ENCODE measurements at regions not wholly inside any gene's neighbourhood (a gene's known extent, or its start where the extent isn't known, plus 50 kb on each side); places are given as distances from the start of the nearest gene placed in this dataset.

- Histone ChIP-seq H3K4me3 (ENCODE audit: low read depth in 1 of 2, low read length in 2 of 2) (no peak overlapping the region), H3K9ac (ENCODE audit: low read length) (no peak overlapping the region), H3K27me3 (ENCODE audit: control insufficient read depth in 1 of 2, insufficient read depth in 2 of 2, low read length in 2 of 2) (no peaks in the 10 kb centered on the region), H3K36me3 (ENCODE audit: insufficient read depth, low read length) (no peaks in the 10 kb centered on the region), H3K27ac (ENCODE audit: low read depth, low read length) (no peak overlapping the region), H3K4me1 (ENCODE audit: insufficient read depth, low read length) (no peaks in the 10 kb centered on the region), H3K9me3 (ENCODE audit: low read length) (no peaks in the 10 kb centered on the region)
Observed at GRCh38 chr15:38614621-38615020, 50.0 kb upstream of the RASGRP1 start.

DNA sequence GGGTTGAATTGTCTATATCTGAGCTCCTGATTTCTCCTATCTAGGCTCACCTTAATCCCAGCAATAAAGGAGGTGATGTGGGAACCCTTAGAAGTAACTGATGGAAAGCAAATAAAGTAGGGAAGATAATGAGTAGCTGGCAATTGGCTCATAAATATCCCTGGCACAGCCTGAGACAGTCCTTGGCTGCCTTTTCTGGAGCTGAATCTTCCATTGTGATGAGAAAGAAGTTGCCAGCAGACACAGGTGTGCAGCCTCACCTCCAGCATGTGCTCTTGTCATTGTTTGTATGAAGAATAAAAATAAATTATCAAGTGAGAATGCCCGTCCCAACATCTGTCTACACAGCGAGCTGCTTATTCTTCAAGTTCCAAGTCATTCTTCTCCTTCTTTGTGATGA, 53.2 kb upstream of the RASGRP1 start:
- Histone ChIP-seq H3K4me1 (ENCODE audit: insufficient read depth, low read length) (no peaks in the 10 kb centered on the region), H3K36me3 (ENCODE audit: insufficient read depth, low read length) (no peaks in the 10 kb centered on the region), H3K4me3 (ENCODE audit: low read depth in 1 of 2, low read length in 2 of 2) (no peak overlapping the region), H3K9ac (ENCODE audit: low read length) (no peak overlapping the region), H3K27me3 (ENCODE audit: control insufficient read depth in 1 of 2, insufficient read depth in 2 of 2, low read length in 2 of 2) (no peaks in the 10 kb centered on the region), H3K27ac (ENCODE audit: low read depth, low read length) (no peak overlapping the region), H3K9me3 (ENCODE audit: low read length) (no peaks in the 10 kb centered on the region)

DNA sequence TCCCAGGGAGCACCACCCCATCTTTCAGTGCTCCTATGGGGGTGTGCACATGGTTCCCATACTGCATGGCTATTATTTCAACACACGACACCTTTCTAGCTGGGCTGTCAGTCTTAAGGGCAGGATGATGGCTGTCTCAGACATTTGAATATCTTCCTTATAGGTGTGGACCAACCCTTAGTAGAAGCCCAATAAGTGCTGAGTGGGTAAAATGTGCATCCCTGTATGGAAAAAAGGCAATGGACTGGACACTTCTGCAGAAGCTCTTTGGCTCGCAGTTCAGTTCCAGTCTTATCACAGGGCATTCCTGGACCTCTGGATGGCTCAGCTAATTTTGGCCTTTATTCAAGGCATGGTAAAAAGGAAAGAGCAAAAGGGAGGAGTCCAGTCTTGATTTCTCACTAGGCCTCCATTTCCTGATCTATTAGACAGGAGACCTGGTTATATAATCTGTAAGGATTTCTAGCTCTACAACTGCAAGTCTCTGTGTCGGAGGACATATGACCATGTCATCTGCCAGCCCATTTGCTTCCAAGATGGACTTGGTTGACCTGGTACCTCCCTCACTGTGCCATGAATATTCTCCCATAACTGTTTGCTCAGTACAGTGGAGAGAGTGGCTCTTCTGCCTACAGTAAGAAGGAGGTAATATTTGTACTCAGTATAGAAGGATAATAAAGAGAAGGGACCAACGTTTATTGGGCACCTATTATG, 53.8 kb upstream of the RASGRP1 start:
- Histone ChIP-seq H3K36me3 (ENCODE audit: insufficient read depth, low read length) (no peaks in the 10 kb centered on the region), H3K27me3 (ENCODE audit: control insufficient read depth in 1 of 2, insufficient read depth in 2 of 2, low read length in 2 of 2) (no peaks in the 10 kb centered on the region), H3K27ac (ENCODE audit: low read depth, low read length) (no peak overlapping the region), H3K9me3 (ENCODE audit: low read length) (no peaks in the 10 kb centered on the region), H3K4me3 (ENCODE audit: low read depth in 1 of 2, low read length in 2 of 2) (no peak overlapping the region), H3K9ac (ENCODE audit: low read length) (no peak overlapping the region), H3K4me1 (ENCODE audit: insufficient read depth, low read length) (no peaks in the 10 kb centered on the region)

GRCh38 chr15:38620098-38620497, 55.5 kb upstream of the RASGRP1 start:
- H3K36me3 ChIP-seq (ENCODE audit: insufficient read depth, low read length): no peaks in the 10 kb centered on the region
- H3K9me3 ChIP-seq (ENCODE audit: low read length): no peaks in the 10 kb centered on the region
- H3K27me3 ChIP-seq (ENCODE audit: control insufficient read depth in 1 of 2, insufficient read depth in 2 of 2, low read length in 2 of 2): no peaks in the 10 kb centered on the region
- no peak overlapping the region for H3K27ac ChIP-seq (ENCODE audit: low read depth, low read length)
- no peak overlapping the region for H3K9ac ChIP-seq (ENCODE audit: low read length)
- H3K4me3 ChIP-seq (ENCODE audit: low read depth in 1 of 2, low read length in 2 of 2): no peak overlapping the region
- no peaks in the 10 kb centered on the region for H3K4me1 ChIP-seq (ENCODE audit: insufficient read depth, low read length)

- Histone ChIP-seq H3K4me1 (ENCODE audit: insufficient read depth, low read length) (no peaks in the 10 kb centered on the region), H3K27me3 (ENCODE audit: control insufficient read depth in 1 of 2, insufficient read depth in 2 of 2, low read length in 2 of 2) (no peaks in the 10 kb centered on the region), H3K36me3 (ENCODE audit: insufficient read depth, low read length) (no peaks in the 10 kb centered on the region), H3K9me3 (ENCODE audit: low read length) (no peaks in the 10 kb centered on the region), H3K9ac (ENCODE audit: low read length) (no peak overlapping the region), H3K27ac (ENCODE audit: low read depth, low read length) (no peak overlapping the region), H3K4me3 (ENCODE audit: low read depth in 1 of 2, low read length in 2 of 2) (no peak overlapping the region)
Observed at GRCh38 chr15:38620851-38621594, 56.4 kb upstream of the RASGRP1 start.

DNA sequence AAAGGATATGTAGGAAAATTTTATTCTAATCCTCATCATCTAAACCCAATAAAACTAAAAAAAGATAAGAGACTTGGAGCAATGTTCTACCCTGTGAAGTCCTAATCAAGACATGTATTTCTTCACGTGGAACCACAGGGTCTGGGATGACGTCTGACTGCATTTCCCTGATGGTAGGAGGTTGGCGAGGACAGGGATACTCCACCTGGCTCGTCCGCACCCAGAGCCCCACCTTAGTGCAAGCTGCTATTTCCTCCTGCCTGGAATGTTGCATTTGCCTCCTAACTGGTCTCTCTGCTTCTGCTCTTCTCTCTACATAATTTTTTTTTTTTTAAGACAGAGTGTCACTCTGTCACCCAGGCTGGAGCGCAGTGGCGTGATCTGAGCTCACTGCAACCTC, 57.7 kb upstream of the RASGRP1 start:
- no peak overlapping the region for H3K27ac ChIP-seq (ENCODE audit: low read depth, low read length)
- no peak overlapping the region for H3K4me3 ChIP-seq (ENCODE audit: low read depth in 1 of 2, low read length in 2 of 2)
- H3K4me1 ChIP-seq (ENCODE audit: insufficient read depth, low read length): no peaks in the 10 kb centered on the region
- no peaks in the 10 kb centered on the region for H3K9me3 ChIP-seq (ENCODE audit: low read length)
- no peak overlapping the region for H3K9ac ChIP-seq (ENCODE audit: low read length)
- H3K27me3 ChIP-seq (ENCODE audit: control insufficient read depth in 1 of 2, insufficient read depth in 2 of 2, low read length in 2 of 2): no peaks in the 10 kb centered on the region
- H3K36me3 ChIP-seq (ENCODE audit: insufficient read depth, low read length): no peaks in the 10 kb centered on the region

GRCh38 chr15:38622908-38623307, 58.3 kb upstream of the RASGRP1 start:
- Histone ChIP-seq H3K9me3 (ENCODE audit: low read length) (no peaks in the 10 kb centered on the region), H3K9ac (ENCODE audit: low read length) (no peak overlapping the region), H3K27ac (ENCODE audit: low read depth, low read length) (no peak overlapping the region), H3K4me1 (ENCODE audit: insufficient read depth, low read length) (no peaks in the 10 kb centered on the region), H3K27me3 (ENCODE audit: control insufficient read depth in 1 of 2, insufficient read depth in 2 of 2, low read length in 2 of 2) (no peaks in the 10 kb centered on the region), H3K36me3 (ENCODE audit: insufficient read depth, low read length) (no peaks in the 10 kb centered on the region), H3K4me3 (ENCODE audit: low read depth in 1 of 2, low read length in 2 of 2) (no peak overlapping the region)

DNA sequence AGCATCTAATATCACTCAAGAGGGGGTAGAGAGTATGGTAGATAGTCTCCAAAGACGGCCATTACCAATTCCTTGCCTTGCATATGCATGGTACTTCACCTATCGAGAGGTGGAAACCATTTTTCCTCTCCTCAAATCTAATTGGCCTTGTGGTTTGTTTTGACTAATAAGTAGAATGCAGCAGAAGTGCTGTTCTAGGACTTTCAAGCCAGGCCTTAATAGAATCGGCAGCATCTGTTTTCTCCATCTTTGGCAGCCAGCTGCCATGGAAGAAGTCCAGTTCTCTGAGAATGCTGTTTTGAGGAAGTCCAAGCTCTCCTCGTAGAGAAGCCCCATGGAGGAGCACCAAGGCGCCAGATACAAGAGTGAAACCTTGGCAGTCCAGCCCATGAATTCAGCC, 59.1 kb upstream of the RASGRP1 start:
- no peak overlapping the region for H3K4me3 ChIP-seq (ENCODE audit: low read depth in 1 of 2, low read length in 2 of 2)
- no peak overlapping the region for H3K9ac ChIP-seq (ENCODE audit: low read length)
- H3K9me3 ChIP-seq (ENCODE audit: low read length): no peaks in the 10 kb centered on the region
- H3K36me3 ChIP-seq (ENCODE audit: insufficient read depth, low read length): no peaks in the 10 kb centered on the region
- no peak overlapping the region for H3K27ac ChIP-seq (ENCODE audit: low read depth, low read length)
- no peaks in the 10 kb centered on the region for H3K27me3 ChIP-seq (ENCODE audit: control insufficient read depth in 1 of 2, insufficient read depth in 2 of 2, low read length in 2 of 2)
- no peaks in the 10 kb centered on the region for H3K4me1 ChIP-seq (ENCODE audit: insufficient read depth, low read length)

DNA sequence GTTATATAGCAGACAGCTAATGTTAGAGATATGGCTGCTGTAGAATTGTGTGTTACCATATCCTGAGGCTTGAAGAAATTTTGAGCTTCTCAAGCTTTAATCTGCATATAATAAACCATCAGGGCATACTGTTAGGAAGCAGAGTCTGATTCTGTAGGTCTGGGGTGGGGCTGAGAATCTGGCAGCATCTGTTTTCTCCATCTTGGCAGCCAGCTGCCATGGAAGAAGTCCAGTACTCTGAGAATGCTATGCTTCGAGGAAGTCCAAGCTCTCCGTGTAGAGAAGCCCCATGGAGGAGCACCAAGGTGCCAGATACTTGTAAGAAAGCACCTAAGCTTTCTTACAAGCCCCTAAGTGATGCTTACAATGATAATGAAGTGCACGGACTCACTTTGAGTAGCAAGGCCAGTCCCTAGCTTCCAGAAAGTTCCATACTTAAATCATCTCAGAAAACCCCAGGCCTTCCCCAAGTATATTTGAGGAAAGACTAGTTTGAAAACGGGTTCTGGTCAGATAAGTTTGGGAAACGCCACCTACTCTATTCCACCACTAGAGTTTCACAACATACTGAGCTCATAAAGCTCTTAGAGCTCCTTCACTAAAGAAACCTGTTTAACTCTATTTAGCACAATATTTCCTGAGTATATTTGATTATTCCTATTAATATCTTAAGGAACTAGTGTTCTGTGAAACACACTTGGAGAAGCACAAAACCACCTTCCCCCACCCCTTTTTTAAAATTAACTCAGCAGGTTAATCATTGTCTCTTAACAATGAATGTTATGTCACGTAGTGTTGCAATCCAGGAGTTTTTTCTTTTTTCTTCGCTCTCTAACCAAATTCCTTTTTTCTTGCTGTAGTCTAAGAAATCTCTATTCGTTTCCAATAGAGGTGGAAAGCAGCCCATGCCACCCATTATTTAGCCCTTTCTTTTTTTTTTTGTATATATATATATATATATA, 59.9 kb upstream of the RASGRP1 start:
- Histone ChIP-seq H3K4me1 (ENCODE audit: insufficient read depth, low read length) (no peaks in the 10 kb centered on the region), H3K27ac (ENCODE audit: low read depth, low read length) (no peak overlapping the region), H3K9ac (ENCODE audit: low read length) (no peak overlapping the region), H3K27me3 (ENCODE audit: control insufficient read depth in 1 of 2, insufficient read depth in 2 of 2, low read length in 2 of 2) (no peaks in the 10 kb centered on the region), H3K36me3 (ENCODE audit: insufficient read depth, low read length) (no peaks in the 10 kb centered on the region), H3K9me3 (ENCODE audit: low read length) (no peaks in the 10 kb centered on the region), H3K4me3 (ENCODE audit: low read depth in 1 of 2, low read length in 2 of 2) (no peak overlapping the region)

DNA sequence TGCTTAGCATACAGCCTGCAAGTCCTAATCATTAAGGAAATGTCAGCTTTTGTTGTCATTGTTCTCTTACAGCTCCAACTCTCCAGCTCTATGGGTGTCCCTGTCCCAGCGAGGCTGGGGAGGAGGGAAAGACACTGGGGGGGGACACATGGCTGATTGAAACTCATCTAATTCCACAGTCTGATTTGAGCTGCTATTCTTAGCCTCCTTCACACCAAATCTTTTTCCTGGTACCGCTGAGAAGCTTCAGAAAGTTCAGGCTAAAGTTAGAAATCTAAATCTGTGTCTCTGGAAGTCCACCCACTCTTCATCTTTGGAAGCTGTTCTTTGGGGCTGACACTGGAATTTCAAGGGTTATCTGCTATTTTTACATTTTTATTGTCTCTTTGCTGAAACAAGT, 61.3 kb upstream of the RASGRP1 start:
- H3K27ac ChIP-seq (ENCODE audit: low read depth, low read length): no peak overlapping the region
- no peaks in the 10 kb centered on the region for H3K4me1 ChIP-seq (ENCODE audit: insufficient read depth, low read length)

GRCh38 chr15:38626443-38627050, 61.9 kb upstream of the RASGRP1 start:
- H3K9me3 ChIP-seq (ENCODE audit: low read length): no peaks in the 10 kb centered on the region
- no peak overlapping the region for H3K9ac ChIP-seq (ENCODE audit: low read length)
- no peak overlapping the region for H3K27ac ChIP-seq (ENCODE audit: low read depth, low read length)
- no peaks in the 10 kb centered on the region for H3K4me1 ChIP-seq (ENCODE audit: insufficient read depth, low read length)
- no peak overlapping the region for H3K4me3 ChIP-seq (ENCODE audit: low read depth in 1 of 2, low read length in 2 of 2)
- no peaks in the 10 kb centered on the region for H3K36me3 ChIP-seq (ENCODE audit: insufficient read depth, low read length)
- H3K27me3 ChIP-seq (ENCODE audit: control insufficient read depth in 1 of 2, insufficient read depth in 2 of 2, low read length in 2 of 2): no peaks in the 10 kb centered on the region

More for the DNA sequence above, 61.3 kb upstream of the RASGRP1 start:
- H3K36me3 ChIP-seq (ENCODE audit: insufficient read depth, low read length): no peaks in the 10 kb centered on the region
- H3K9ac ChIP-seq (ENCODE audit: low read length): no peak overlapping the region
- no peaks in the 10 kb centered on the region for H3K27me3 ChIP-seq (ENCODE audit: control insufficient read depth in 1 of 2, insufficient read depth in 2 of 2, low read length in 2 of 2)
- H3K4me3 ChIP-seq (ENCODE audit: low read depth in 1 of 2, low read length in 2 of 2): no peak overlapping the region
- no peaks in the 10 kb centered on the region for H3K9me3 ChIP-seq (ENCODE audit: low read length)
